Duodenal mucosa (tissue), 2 donors: ENCODE measurements at regions not wholly inside any gene's neighbourhood (a gene's known extent, or its start where the extent isn't known, plus 50 kb on each side); places are given as distances from the start of the nearest gene placed in this dataset.

Experiments used
- H3K27ac ChIP-seq: one replicate; pipeline ENCODE4 v1.7.0; 2013; ENCODE audit warnings: low read depth, low read length
- H3K27me3 ChIP-seq, 2 donors: one replicate each; pipeline ENCODE4 v1.7.0; 2013; ENCODE audit warnings: low read length in 2 of 2, control low read depth in 1 of 2; ENCODE audit not compliant: insufficient read depth in 2 of 2, control insufficient read depth in 1 of 2
- H3K36me3 ChIP-seq, 2 donors: one replicate each; pipeline ENCODE4 v1.7.0; 2013; ENCODE audit warnings: low read length in 2 of 2, control low read depth in 1 of 2; ENCODE audit not compliant: insufficient read depth in 2 of 2, control insufficient read depth in 1 of 2
- H3K4me1 ChIP-seq, 2 donors: one replicate each; pipeline ENCODE4 v1.7.0; 2013; ENCODE audit warnings: low read length in 2 of 2, control low read depth in 1 of 2; ENCODE audit not compliant: insufficient read depth in 2 of 2, control insufficient read depth in 1 of 2
- H3K4me3 ChIP-seq, 2 donors: one replicate each; pipeline ENCODE4 v1.7.0; 2013; ENCODE audit warnings: low read length in 2 of 2, low read depth in 1 of 2
- H3K9ac ChIP-seq, 2 donors: one replicate each; pipeline ENCODE4 v1.7.0; 2013; ENCODE audit warnings: low read length in 2 of 2, low read depth in 1 of 2
- H3K9me3 ChIP-seq, 2 donors: one replicate each; pipeline ENCODE4 v1.7.0; 2013; ENCODE audit warnings: low read length in 2 of 2, control low read depth in 1 of 2; ENCODE audit not compliant: control insufficient read depth in 1 of 2

DNA sequence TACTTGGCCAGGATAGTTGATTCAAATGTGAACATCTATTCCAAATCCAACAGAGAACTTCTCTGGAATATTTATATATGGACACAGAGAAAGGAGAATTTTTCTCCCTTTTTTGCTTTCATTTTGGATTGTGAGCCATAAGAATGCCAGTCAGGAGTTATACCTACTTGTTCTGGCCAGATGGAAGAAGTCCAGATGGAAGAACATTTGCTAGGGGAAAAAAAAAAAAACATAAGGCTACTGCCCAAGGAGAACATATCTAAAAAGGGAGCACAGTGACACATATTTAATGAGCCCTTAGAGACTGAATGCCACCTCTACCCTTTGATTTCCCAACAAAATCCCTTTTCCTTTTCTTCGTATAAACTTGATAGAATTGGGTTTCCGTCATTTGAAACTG lies 61.7 kb upstream of the PPP2R2B start:
- Histone ChIP-seq H3K27me3 (no peaks in the 10 kb centered on the region), H3K4me3 (no peak overlapping the region), H3K9me3 (no peaks in the 10 kb centered on the region), H3K9ac (no peak overlapping the region), H3K27ac (no peak overlapping the region), H3K36me3 (no peaks in the 10 kb centered on the region), H3K4me1 (no peaks in the 10 kb centered on the region)

- H3K27ac ChIP-seq = no peak overlapping the region
- no peak overlapping the region for H3K4me3 ChIP-seq
- H3K9ac ChIP-seq = no peak overlapping the region
- no peaks in the 10 kb centered on the region for H3K9me3 ChIP-seq
- H3K27me3 ChIP-seq = no peaks in the 10 kb centered on the region
- H3K4me1 ChIP-seq = no peaks in the 10 kb centered on the region
- no peaks in the 10 kb centered on the region for H3K36me3 ChIP-seq
Observed at GRCh38 chr5:146944019-146944418, 65.5 kb upstream of the PPP2R2B start.

DNA sequence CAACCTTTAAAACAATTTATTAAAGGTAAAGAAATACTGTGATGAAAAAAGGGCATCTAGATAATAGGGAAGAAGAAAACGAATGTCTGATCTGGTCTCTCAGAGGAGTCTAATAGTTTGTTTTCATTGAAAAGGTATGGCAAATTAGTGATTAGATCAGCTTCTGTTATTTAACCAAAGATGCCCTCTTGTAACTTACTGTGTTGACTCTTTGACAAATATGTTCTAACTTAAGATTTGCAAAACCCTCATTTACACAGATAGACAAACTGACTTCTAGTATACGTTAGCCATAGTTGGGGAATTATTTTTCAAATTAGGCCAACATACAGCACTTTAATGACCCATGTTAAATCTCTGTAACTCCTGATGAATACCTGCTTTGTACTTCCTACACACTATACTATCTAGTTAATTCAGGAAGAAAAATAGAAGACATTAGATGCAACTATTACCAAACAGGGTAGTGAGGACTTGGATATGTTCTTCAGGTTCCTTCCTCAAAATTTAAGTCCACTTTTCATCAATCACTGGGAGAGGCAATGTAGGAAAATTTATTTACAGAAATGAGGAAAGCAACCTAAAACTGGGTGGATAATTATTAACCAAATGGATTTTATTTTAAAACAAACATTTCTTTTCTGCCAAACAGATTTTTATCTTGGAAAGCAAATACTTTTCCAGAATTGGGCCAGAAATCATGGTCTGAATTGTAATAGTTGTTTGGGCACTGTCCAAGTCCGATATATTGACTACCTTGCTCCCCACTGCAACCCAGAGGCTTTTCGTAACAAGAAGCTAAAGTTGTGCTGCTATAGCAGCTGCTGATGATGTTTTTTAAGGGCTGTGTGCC lies 66.4 kb upstream of the PPP2R2B start:
- no peak overlapping the region for H3K4me3 ChIP-seq
- no peaks in the 10 kb centered on the region for H3K9me3 ChIP-seq
- no peaks in the 10 kb centered on the region for H3K27me3 ChIP-seq
- H3K36me3 ChIP-seq = no peaks in the 10 kb centered on the region
- no peaks in the 10 kb centered on the region for H3K4me1 ChIP-seq
- H3K27ac ChIP-seq = no peak overlapping the region
- H3K9ac ChIP-seq = no peak overlapping the region

GRCh38 chr5:146945617-146946084 lies 67.1 kb upstream of the PPP2R2B start:
- H3K36me3 ChIP-seq = no peaks in the 10 kb centered on the region
- H3K27me3 ChIP-seq = no peaks in the 10 kb centered on the region
- no peak overlapping the region for H3K9ac ChIP-seq
- H3K4me3 ChIP-seq = no peak overlapping the region
- H3K4me1 ChIP-seq = no peaks in the 10 kb centered on the region
- H3K9me3 ChIP-seq = no peaks in the 10 kb centered on the region
- H3K27ac ChIP-seq = no peak overlapping the region

DNA sequence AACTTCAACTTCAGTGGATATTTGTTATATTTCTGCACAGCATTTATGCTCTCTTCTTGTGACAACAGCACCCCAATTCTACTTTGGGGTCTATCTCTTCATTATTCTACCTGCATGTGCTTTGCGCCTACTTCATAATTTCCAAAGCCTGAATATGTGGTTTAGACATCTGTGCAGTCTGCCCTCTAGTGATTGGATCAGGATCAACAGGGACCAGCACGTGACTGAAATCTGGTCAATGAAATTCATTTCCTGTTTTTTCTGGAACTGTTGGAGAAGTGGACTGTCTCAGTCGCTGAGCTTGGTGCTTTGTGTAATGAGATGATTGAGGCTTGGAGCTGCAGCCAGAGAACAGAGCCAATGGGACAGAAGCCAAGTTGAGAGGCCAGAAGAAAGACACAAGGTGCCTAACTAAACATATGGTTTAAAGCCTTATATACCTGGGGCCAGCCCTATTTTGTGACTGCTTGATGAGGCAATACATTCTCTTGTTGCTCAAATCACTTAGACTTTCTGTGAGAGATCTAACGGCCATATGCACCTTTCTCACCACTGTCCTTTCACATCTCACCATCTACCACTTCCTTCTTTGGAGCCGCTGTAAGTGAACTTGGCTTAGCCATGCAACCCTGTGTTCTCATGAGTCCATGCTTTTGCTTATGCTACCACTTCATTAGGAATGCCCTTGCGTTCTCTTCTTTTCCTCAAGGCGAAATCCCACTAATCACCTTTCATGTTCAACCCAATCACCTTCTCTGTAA lies 68.8 kb upstream of the PPP2R2B start:
- no peak overlapping the region for H3K9ac ChIP-seq
- no peaks in the 10 kb centered on the region for H3K27me3 ChIP-seq
- H3K36me3 ChIP-seq = no peaks in the 10 kb centered on the region
- H3K9me3 ChIP-seq = no peaks in the 10 kb centered on the region
- no peak overlapping the region for H3K4me3 ChIP-seq
- H3K4me1 ChIP-seq = no peaks in the 10 kb centered on the region
- no peak overlapping the region for H3K27ac ChIP-seq

DNA sequence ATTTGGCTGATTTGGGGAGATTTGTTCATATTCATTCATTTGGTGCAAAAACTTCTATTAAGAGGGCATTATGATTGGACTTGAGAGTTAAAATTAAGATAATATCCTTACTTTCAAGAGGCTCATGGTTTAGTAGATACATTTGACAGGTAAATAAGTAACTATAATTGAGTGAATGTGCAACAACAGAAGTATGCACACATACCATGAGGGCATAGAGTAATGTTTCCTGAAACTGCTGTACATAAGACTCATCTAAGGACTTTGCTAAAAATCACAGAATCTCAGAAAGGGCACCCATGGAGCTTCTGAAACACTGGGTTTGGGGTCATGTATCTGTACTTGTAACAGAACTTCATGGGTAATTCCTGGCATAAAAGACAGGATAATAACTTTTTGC lies 70.1 kb upstream of the PPP2R2B start:
- Histone ChIP-seq H3K4me1 (no peaks in the 10 kb centered on the region), H3K36me3 (no peaks in the 10 kb centered on the region), H3K27ac (no peak overlapping the region), H3K4me3 (no peak overlapping the region), H3K9ac (no peak overlapping the region), H3K27me3 (no peaks in the 10 kb centered on the region), H3K9me3 (no peaks in the 10 kb centered on the region)

DNA sequence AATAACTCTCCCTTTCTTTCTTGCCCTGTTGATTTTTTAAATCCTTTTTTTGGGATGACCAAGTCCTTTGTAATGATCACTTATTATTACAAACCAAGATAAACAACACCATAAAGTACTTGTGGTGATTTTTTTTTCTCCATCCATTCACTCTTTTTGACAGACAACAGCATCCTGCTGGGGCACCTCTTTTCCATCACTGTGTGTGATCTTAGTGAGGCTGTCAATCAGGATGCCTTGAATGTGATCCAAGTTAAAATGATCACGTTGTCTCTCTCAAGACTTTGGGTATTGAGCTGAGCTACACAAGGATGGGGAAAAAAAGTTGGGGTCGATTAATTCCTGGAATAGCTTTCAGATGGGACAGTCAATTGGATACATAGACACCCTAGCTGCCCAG lies 73.6 kb upstream of the PPP2R2B start:
- Histone ChIP-seq H3K4me1 (no peaks in the 10 kb centered on the region), H3K9ac (no peak overlapping the region), H3K36me3 (no peaks in the 10 kb centered on the region), H3K9me3 (no peaks in the 10 kb centered on the region), H3K4me3 (no peak overlapping the region), H3K27ac (no peak overlapping the region), H3K27me3 (no peaks in the 10 kb centered on the region)

- no peak overlapping the region for H3K4me3 ChIP-seq
- peaks cover 0 to 3% of the 10 kb centered on the region in 2 donors for H3K27me3 ChIP-seq
Observed at GRCh38 chr5:146956217-146956616, 77.7 kb upstream of the PPP2R2B start.

GRCh38 chr5:146959360-146959759 lies 80.8 kb upstream of the PPP2R2B start:
- Histone ChIP-seq H3K4me3 (no peak overlapping the region), H3K4me1 (no peaks in the 10 kb centered on the region), H3K27ac (no peak overlapping the region), H3K36me3 (no peaks in the 10 kb centered on the region), H3K9ac (no peak overlapping the region), H3K9me3 (no peaks in the 10 kb centered on the region), H3K27me3 (peaks cover 0 to 3% of the 10 kb centered on the region in 2 donors)

More at GRCh38 chr5:146956217-146956616, 77.7 kb upstream of the PPP2R2B start:
- H3K36me3 ChIP-seq = no peaks in the 10 kb centered on the region
- no peak overlapping the region for H3K27ac ChIP-seq
- H3K9me3 ChIP-seq = no peaks in the 10 kb centered on the region
- no peaks in the 10 kb centered on the region for H3K4me1 ChIP-seq
- H3K9ac ChIP-seq = no peak overlapping the region

- Histone ChIP-seq H3K36me3 (no peaks in the 10 kb centered on the region), H3K4me3 (no peak overlapping the region), H3K9ac (no peak overlapping the region), H3K27ac (no peak overlapping the region), H3K27me3 (peaks cover 0 to 3% of the 10 kb centered on the region in 2 donors), H3K4me1 (no peaks in the 10 kb centered on the region), H3K9me3 (no peaks in the 10 kb centered on the region)
Observed at GRCh38 chr5:146962801-146963355, 84.3 kb upstream of the PPP2R2B start.
